C4-2B (cell line): ENCODE measurements at regions not wholly inside any gene's neighbourhood (a gene's known extent, or its start where the extent isn't known, plus 50 kb on each side); places are given as distances from the start of the nearest gene placed in this dataset.

Experiments
- H3K27ac ChIP-seq: fragments of 450-650 bp; 2 replicates; pipeline ENCODE4 v1.5.1; 2017
- ZFX ChIP-seq: fragments of 450-650 bp; IDR thresholded peaks from 2 replicates; pipeline ENCODE4 v1.6.1; 2017
- TF ChIP-seq, protein P1 (sequence below): fragments of 450-650 bp; conservative IDR thresholded peaks from 2 replicates; pipeline ENCODE4 v1.5.1; 2017; ENCODE audit warnings: mild to moderate bottlenecking

GRCh38 chr14:76657846-76658245 lies 103.4 kb upstream of the VASH1 start:
- no peak overlapping the region for H3K27ac ChIP-seq
- no peak for TF ChIP-seq ZFX
- TF ChIP-seq, protein P1, sequence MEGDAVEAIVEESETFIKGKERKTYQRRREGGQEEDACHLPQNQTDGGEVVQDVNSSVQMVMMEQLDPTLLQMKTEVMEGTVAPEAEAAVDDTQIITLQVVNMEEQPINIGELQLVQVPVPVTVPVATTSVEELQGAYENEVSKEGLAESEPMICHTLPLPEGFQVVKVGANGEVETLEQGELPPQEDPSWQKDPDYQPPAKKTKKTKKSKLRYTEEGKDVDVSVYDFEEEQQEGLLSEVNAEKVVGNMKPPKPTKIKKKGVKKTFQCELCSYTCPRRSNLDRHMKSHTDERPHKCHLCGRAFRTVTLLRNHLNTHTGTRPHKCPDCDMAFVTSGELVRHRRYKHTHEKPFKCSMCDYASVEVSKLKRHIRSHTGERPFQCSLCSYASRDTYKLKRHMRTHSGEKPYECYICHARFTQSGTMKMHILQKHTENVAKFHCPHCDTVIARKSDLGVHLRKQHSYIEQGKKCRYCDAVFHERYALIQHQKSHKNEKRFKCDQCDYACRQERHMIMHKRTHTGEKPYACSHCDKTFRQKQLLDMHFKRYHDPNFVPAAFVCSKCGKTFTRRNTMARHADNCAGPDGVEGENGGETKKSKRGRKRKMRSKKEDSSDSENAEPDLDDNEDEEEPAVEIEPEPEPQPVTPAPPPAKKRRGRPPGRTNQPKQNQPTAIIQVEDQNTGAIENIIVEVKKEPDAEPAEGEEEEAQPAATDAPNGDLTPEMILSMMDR: no peak

DNA sequence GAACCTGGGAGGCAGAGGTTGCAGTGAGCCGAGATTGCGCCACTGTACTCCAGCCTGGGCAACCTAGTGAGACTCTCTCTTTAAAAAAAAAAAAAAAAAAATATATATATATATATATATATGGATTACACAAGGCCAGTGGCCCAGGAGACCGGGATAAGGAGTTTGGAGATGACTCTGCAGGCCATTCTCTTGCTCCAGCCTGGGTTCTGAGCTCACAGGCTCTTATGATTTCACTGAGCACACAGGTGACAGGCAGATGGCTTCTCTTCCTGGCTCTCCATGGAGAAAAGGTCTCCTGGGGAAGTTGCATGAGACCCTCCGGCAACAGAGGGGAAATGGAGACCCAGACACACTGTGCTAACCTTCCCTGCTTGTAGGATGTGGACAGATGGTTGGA lies 98.7 kb upstream of the VASH1 start:
- TF ChIP-seq ZFX: no peak
- TF ChIP-seq, protein P1: no peak
- H3K27ac ChIP-seq: no peak overlapping the region

GRCh38 chr14:76664790-76665189 lies 96.5 kb upstream of the VASH1 start:
- H3K27ac ChIP-seq: no peak overlapping the region
- TF ChIP-seq, protein P1: no peak
- no peak for TF ChIP-seq ZFX

GRCh38 chr14:76666746-76667145 lies 94.5 kb upstream of the VASH1 start:
- H3K27ac ChIP-seq: no peak overlapping the region

GRCh38 chr14:76669770-76670169 lies 91.5 kb upstream of the VASH1 start:
- TF ChIP-seq ZFX: no peak
- TF ChIP-seq, protein P1: no peak

More at GRCh38 chr14:76666746-76667145, 94.5 kb upstream of the VASH1 start:
- TF ChIP-seq, protein P1: no peak
- TF ChIP-seq ZFX: no peak

GRCh38 chr14:76672123-76672522 lies 89.1 kb upstream of the VASH1 start:
- TF ChIP-seq ZFX: no peak
- TF ChIP-seq, protein P1: no peak
- no peak overlapping the region for H3K27ac ChIP-seq

More at GRCh38 chr14:76669770-76670169, 91.5 kb upstream of the VASH1 start:
- H3K27ac ChIP-seq: no peak overlapping the region

- TF ChIP-seq ZFX: no peak
- TF ChIP-seq, protein P1: no peak
- H3K27ac ChIP-seq: no peak overlapping the region
Measured at GRCh38 chr14:76673261-76673660, 88.0 kb upstream of the VASH1 start.
